COR-L47 (cell line): ENCODE measurements at regions not wholly inside any gene's neighbourhood (a gene's known extent, or its start where the extent isn't known, plus 50 kb on each side); places are given as distances from the start of the nearest gene placed in this dataset.
"Not testable (repeated sequence)": the region's sequence is repeated elsewhere in the genome, so short reads cannot be mapped to it uniquely, and the experiment has no call there.

Experiments used
- DNase-seq: peaks from one replicate; lab custom pipeline; 2025; lab: John Stamatoyannopoulos, UW

- not testable (repeated sequence) for DNase-seq
Measured at GRCh38 chr20:29533566-29534177, 1723.8 kb upstream of the DEFB115 start.

GRCh38 chr20:29566901-29567635 is 1690.4 kb upstream of the DEFB115 start:
- not testable (repeated sequence) for DNase-seq

- DNase-seq: not testable (repeated sequence)
Measured at GRCh38 chr20:29567671-29568070, 1689.8 kb upstream of the DEFB115 start.

GRCh38 chr20:29570126-29570525 is 1687.3 kb upstream of the DEFB115 start:
- DNase-seq: not testable (repeated sequence)

- DNase-seq: not testable (repeated sequence)
Measured at GRCh38 chr20:29589530-29589929, 1667.9 kb upstream of the DEFB115 start.

- DNase-seq: not testable (repeated sequence)
Measured at GRCh38 chr20:29604163-29604562, 1653.3 kb upstream of the DEFB115 start.

GRCh38 chr20:29606171-29606570 is 1651.3 kb upstream of the DEFB115 start:
- not testable (repeated sequence) for DNase-seq

GRCh38 chr20:29629395-29629794 is 1628.1 kb upstream of the DEFB115 start:
- not testable (repeated sequence) for DNase-seq
